GM23338 (cell line): ENCODE measurements at regions not wholly inside any gene's neighbourhood (a gene's known extent, or its start where the extent isn't known, plus 50 kb on each side); places are given as distances from the start of the nearest gene placed in this dataset.

ENCODE experiments used
- EZH2phosphoT487 ChIP-seq: fragments of 200-600 bp; sonication (generic); IDR thresholded peaks from one replicate; pipeline ENCODE4 v1.8.1; 2018; ENCODE audit warnings: antibody characterized with exemption; ENCODE audit not compliant: unreplicated experiment
- JUNB ChIP-seq: IDR thresholded peaks from one replicate; pipeline ENCODE4 v1.6.1; 2016; ENCODE audit warnings: antibody characterized with exemption; ENCODE audit not compliant: unreplicated experiment
- STAT1 ChIP-seq: IDR thresholded peaks from one replicate; pipeline ENCODE4 v1.6.1; 2016; ENCODE audit warnings: antibody characterized with exemption; ENCODE audit not compliant: unreplicated experiment
- ZNF331 ChIP-seq: fragments of 250-450 bp; sonication (Bioruptor Pico); IDR thresholded peaks from 2 replicates; pipeline ENCODE4 v1.5.0; 2020; ENCODE audit warnings: low read depth, mild to moderate bottlenecking, moderate library complexity
- TF ChIP-seq, protein P1 (sequence below): fragments of 250-450 bp; sonication (Bioruptor Pico); IDR thresholded peaks from 2 replicates; pipeline ENCODE4 v1.5.0; 2020; ENCODE audit warnings: mild to moderate bottlenecking, moderate library complexity
- TF ChIP-seq, protein P2 (sequence below): IDR thresholded peaks from 2 replicates; pipeline ENCODE4 v1.6.1; 2016; ENCODE audit warnings: antibody characterized with exemption
- TF ChIP-seq, protein P3 (sequence below): IDR thresholded peaks from one replicate; pipeline ENCODE4 v1.6.1; 2018; ENCODE audit warnings: antibody characterized with exemption; ENCODE audit not compliant: unreplicated experiment

DNA sequence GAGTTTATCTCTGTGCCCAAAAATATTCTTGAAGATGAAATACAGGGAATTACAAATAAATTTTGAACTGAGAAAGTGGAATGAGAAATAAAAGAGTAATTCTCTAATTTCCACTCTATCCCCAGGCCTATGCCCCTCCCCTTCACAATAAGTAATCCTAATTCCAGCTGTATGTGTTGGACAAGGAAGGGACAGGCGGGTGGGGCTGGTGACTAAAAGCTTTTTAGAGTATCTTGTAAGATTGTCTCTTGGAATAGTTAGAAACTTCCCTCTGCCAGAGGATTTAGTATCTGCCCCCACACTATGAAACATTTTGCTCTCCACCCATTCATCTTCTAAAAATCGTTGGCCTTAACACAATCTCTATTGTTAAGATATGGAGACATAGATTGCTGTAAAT is 199.2 kb downstream of the MBL2 start (continued):
- TF ChIP-seq, protein P1, sequence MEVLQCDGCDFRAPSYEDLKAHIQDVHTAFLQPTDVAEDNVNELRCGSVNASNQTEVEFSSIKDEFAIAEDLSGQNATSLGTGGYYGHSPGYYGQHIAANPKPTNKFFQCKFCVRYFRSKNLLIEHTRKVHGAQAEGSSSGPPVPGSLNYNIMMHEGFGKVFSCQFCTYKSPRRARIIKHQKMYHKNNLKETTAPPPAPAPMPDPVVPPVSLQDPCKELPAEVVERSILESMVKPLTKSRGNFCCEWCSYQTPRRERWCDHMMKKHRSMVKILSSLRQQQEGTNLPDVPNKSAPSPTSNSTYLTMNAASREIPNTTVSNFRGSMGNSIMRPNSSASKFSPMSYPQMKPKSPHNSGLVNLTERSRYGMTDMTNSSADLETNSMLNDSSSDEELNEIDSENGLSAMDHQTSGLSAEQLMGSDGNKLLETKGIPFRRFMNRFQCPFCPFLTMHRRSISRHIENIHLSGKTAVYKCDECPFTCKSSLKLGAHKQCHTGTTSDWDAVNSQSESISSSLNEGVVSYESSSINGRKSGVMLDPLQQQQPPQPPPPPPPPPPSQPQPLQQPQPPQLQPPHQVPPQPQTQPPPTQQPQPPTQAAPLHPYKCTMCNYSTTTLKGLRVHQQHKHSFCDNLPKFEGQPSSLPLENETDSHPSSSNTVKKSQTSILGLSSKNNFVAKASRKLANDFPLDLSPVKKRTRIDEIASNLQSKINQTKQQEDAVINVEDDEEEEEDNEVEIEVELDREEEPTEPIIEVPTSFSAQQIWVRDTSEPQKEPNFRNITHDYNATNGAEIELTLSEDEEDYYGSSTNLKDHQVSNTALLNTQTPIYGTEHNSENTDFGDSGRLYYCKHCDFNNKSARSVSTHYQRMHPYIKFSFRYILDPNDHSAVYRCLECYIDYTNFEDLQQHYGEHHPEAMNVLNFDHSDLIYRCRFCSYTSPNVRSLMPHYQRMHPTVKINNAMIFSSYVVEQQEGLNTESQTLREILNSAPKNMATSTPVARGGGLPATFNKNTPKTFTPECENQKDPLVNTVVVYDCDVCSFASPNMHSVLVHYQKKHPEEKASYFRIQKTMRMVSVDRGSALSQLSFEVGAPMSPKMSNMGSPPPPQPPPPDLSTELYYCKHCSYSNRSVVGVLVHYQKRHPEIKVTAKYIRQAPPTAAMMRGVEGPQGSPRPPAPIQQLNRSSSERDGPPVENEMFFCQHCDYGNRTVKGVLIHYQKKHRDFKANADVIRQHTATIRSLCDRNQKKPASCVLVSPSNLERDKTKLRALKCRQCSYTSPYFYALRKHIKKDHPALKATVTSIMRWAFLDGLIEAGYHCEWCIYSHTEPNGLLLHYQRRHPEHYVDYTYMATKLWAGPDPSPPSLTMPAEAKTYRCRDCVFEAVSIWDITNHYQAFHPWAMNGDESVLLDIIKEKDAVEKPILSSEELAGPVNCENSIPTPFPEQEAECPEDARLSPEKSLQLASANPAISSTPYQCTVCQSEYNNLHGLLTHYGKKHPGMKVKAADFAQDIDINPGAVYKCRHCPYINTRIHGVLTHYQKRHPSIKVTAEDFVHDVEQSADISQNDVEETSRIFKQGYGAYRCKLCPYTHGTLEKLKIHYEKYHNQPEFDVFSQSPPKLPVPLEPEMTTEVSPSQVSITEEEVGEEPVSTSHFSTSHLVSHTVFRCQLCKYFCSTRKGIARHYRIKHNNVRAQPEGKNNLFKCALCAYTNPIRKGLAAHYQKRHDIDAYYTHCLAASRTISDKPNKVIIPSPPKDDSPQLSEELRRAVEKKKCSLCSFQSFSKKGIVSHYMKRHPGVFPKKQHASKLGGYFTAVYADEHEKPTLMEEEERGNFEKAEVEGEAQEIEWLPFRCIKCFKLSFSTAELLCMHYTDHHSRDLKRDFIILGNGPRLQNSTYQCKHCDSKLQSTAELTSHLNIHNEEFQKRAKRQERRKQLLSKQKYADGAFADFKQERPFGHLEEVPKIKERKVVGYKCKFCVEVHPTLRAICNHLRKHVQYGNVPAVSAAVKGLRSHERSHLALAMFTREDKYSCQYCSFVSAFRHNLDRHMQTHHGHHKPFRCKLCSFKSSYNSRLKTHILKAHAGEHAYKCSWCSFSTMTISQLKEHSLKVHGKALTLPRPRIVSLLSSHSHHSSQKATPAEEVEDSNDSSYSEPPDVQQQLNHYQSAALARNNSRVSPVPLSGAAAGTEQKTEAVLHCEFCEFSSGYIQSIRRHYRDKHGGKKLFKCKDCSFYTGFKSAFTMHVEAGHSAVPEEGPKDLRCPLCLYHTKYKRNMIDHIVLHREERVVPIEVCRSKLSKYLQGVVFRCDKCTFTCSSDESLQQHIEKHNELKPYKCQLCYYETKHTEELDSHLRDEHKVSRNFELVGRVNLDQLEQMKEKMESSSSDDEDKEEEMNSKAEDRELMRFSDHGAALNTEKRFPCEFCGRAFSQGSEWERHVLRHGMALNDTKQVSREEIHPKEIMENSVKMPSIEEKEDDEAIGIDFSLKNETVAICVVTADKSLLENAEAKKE (CRISPR knock-in tag): no peak
- TF ChIP-seq EZH2phosphoT487 (no peak), STAT1 (no peak), JUNB (no peak), ZNF331 (no peak)
- TF ChIP-seq, protein P2, sequence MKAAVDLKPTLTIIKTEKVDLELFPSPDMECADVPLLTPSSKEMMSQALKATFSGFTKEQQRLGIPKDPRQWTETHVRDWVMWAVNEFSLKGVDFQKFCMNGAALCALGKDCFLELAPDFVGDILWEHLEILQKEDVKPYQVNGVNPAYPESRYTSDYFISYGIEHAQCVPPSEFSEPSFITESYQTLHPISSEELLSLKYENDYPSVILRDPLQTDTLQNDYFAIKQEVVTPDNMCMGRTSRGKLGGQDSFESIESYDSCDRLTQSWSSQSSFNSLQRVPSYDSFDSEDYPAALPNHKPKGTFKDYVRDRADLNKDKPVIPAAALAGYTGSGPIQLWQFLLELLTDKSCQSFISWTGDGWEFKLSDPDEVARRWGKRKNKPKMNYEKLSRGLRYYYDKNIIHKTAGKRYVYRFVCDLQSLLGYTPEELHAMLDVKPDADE: no peak
- TF ChIP-seq, protein P3, sequence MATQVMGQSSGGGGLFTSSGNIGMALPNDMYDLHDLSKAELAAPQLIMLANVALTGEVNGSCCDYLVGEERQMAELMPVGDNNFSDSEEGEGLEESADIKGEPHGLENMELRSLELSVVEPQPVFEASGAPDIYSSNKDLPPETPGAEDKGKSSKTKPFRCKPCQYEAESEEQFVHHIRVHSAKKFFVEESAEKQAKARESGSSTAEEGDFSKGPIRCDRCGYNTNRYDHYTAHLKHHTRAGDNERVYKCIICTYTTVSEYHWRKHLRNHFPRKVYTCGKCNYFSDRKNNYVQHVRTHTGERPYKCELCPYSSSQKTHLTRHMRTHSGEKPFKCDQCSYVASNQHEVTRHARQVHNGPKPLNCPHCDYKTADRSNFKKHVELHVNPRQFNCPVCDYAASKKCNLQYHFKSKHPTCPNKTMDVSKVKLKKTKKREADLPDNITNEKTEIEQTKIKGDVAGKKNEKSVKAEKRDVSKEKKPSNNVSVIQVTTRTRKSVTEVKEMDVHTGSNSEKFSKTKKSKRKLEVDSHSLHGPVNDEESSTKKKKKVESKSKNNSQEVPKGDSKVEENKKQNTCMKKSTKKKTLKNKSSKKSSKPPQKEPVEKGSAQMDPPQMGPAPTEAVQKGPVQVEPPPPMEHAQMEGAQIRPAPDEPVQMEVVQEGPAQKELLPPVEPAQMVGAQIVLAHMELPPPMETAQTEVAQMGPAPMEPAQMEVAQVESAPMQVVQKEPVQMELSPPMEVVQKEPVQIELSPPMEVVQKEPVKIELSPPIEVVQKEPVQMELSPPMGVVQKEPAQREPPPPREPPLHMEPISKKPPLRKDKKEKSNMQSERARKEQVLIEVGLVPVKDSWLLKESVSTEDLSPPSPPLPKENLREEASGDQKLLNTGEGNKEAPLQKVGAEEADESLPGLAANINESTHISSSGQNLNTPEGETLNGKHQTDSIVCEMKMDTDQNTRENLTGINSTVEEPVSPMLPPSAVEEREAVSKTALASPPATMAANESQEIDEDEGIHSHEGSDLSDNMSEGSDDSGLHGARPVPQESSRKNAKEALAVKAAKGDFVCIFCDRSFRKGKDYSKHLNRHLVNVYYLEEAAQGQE: no peak
